WTC11 (cell line): ENCODE measurements at regions not wholly inside any gene's neighbourhood (a gene's known extent, or its start where the extent isn't known, plus 50 kb on each side); places are given as distances from the start of the nearest gene placed in this dataset.

Source experiments
- IRF1 ChIP-seq: sonication (generic); formaldehyde crosslinking; IDR thresholded peaks from 2 replicates; pipeline ENCODE4 v1.8.0; 2023; ENCODE audit warnings: missing genetic modification reagents
- RORB ChIP-seq: fragments of 250-450 bp; sonication (Bioruptor Pico); IDR thresholded peaks from 2 replicates; pipeline ENCODE4 v1.9.0; 2021; ENCODE audit warnings: mild to moderate bottlenecking
- SMAD4 ChIP-seq: sonication (generic); formaldehyde crosslinking; IDR thresholded peaks from 2 replicates; pipeline ENCODE4 v1.8.0; 2022; ENCODE audit warnings: mild to moderate bottlenecking, missing genetic modification reagents
- SP1 ChIP-seq: sonication (generic); formaldehyde crosslinking; conservative IDR thresholded peaks from 2 replicates; pipeline ENCODE4 v1.8.1; 2022; ENCODE audit warnings: missing genetic modification reagents
- ZNF232 ChIP-seq: sonication (generic); formaldehyde crosslinking; IDR thresholded peaks from 2 replicates; pipeline ENCODE4 v1.8.0; 2022; ENCODE audit warnings: mild to moderate bottlenecking, missing genetic modification reagents
- TF ChIP-seq, protein P1 (sequence below): fragments of 200-600 bp; IDR thresholded peaks from 2 replicates; pipeline ENCODE4 v1.8.0; 2022; ENCODE audit warnings: antibody characterized with exemption

GRCh38 chr3:13252207-13252606, 167.9 kb downstream of the NUP210 start:
- TF ChIP-seq IRF1 (CRISPR knock-in tag): no peak
- TF ChIP-seq, protein P1, sequence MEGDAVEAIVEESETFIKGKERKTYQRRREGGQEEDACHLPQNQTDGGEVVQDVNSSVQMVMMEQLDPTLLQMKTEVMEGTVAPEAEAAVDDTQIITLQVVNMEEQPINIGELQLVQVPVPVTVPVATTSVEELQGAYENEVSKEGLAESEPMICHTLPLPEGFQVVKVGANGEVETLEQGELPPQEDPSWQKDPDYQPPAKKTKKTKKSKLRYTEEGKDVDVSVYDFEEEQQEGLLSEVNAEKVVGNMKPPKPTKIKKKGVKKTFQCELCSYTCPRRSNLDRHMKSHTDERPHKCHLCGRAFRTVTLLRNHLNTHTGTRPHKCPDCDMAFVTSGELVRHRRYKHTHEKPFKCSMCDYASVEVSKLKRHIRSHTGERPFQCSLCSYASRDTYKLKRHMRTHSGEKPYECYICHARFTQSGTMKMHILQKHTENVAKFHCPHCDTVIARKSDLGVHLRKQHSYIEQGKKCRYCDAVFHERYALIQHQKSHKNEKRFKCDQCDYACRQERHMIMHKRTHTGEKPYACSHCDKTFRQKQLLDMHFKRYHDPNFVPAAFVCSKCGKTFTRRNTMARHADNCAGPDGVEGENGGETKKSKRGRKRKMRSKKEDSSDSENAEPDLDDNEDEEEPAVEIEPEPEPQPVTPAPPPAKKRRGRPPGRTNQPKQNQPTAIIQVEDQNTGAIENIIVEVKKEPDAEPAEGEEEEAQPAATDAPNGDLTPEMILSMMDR: no peak
- no peak for TF ChIP-seq SP1 (CRISPR knock-in tag)
- TF ChIP-seq SMAD4 (CRISPR knock-in tag): no peak
- TF ChIP-seq RORB: no peak
- TF ChIP-seq ZNF232: no peak
